Endodermal cell (in vitro differentiated cells): ENCODE measurements at regions not wholly inside any gene's neighbourhood (a gene's known extent, or its start where the extent isn't known, plus 50 kb on each side); places are given as distances from the start of the nearest gene placed in this dataset.

Experiments
- DNase-seq: peaks from one replicate; pipeline ENCODE4 v3.0.0-alpha.2; 2017
- H3K27ac ChIP-seq: 2 replicates; pipeline ENCODE4 v1.5.1; 2013; ENCODE audit warnings: mild to moderate bottlenecking, low read depth, low read length, moderate library complexity
- H3K27me3 ChIP-seq: 2 replicates; pipeline ENCODE4 v1.6.1; 2013; ENCODE audit warnings: mild to moderate bottlenecking, low read length, moderate library complexity; ENCODE audit not compliant: insufficient read depth, control insufficient read depth, poor library complexity, severe bottlenecking
- H3K36me3 ChIP-seq: 2 replicates; pipeline ENCODE4 v1.7.0; 2013; ENCODE audit warnings: mild to moderate bottlenecking, low read length, moderate library complexity; ENCODE audit not compliant: control insufficient read depth, insufficient read depth
- H3K4me1 ChIP-seq: one replicate; pipeline ENCODE4 v1.7.0; 2013; ENCODE audit warnings: low read length; ENCODE audit not compliant: control insufficient read depth, insufficient read depth
- H3K4me3 ChIP-seq: 2 replicates; pipeline ENCODE4 v1.5.1; 2013; ENCODE audit warnings: mild to moderate bottlenecking, low read length, moderate library complexity
- H3K9ac ChIP-seq: 2 replicates; pipeline ENCODE4 v1.6.1; 2013; ENCODE audit warnings: mild to moderate bottlenecking, low read length, moderate library complexity; ENCODE audit not compliant: poor library complexity, severe bottlenecking; ENCODE audit errors: extremely low read depth
- H3K9me3 ChIP-seq: 2 replicates; pipeline ENCODE4 v1.6.1; 2013; ENCODE audit warnings: mild to moderate bottlenecking, low read length, moderate library complexity; ENCODE audit not compliant: control insufficient read depth
- H3K27ac Mint-ChIP-seq: 2 replicates; pipeline ENCODE4 v1.8.0; 2020; ENCODE audit warnings: mixed read lengths
- H3K27me3 Mint-ChIP-seq: 2 replicates; pipeline ENCODE4 v1.8.0; 2021; ENCODE audit warnings: mild to moderate bottlenecking, mixed read lengths; ENCODE audit not compliant: insufficient read depth
- H3K36me3 Mint-ChIP-seq: 2 replicates; pipeline ENCODE4 v1.8.0; 2020; ENCODE audit warnings: low read depth, mixed read lengths
- H3K4me1 Mint-ChIP-seq: 2 replicates; pipeline ENCODE4 v1.8.0; 2020; ENCODE audit warnings: mixed read lengths
- H3K4me3 Mint-ChIP-seq: 2 replicates; pipeline ENCODE4 v1.8.0; 2020; ENCODE audit warnings: mild to moderate bottlenecking, moderate library complexity, mixed read lengths
- H3K9me3 Mint-ChIP-seq: 2 replicates; pipeline ENCODE4 v1.8.0; 2020; ENCODE audit warnings: mild to moderate bottlenecking, mixed read lengths
- WGBS, 2 experiments: methylation state at CpG; one replicate each; pipeline versions ENCODE4 v1.1.5 to v1.1.7; 2013; ENCODE audit warnings: missing lambda C conversion rate in 2 of 2, mixed read lengths in 1 of 2; ENCODE audit not compliant: insufficient coverage in 1 of 2, insufficient read length in 1 of 2; 5-methylcytosine and 5-hydroxymethylcytosine counted together
- TF ChIP-seq, protein P1 (sequence below): fragments of 200-600 bp; sonication (generic); conservative IDR thresholded peaks from 2 replicates; pipeline ENCODE4 v1.5.0; 2021; ENCODE audit warnings: antibody characterized with exemption, mild to moderate bottlenecking

DNA sequence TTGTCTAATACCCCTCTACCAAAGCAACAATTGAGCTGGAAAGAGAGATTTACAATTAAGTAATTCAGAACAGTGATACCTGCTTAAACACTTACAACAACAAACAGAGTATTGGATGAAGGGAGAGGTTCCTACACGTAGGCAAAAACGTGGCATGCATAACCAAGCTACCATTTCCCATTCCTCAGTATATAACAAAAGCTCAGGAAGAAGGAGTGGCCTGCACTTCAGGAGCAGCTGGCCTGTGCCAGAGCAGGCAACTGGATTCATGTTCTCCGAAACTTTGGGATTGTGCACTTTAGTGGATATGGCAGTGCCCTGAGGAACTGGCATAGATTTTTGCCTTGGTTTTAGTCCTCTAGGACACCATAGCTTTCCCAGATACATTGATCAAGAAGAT, 630.2 kb upstream of the PCDH9 start:
- Histone ChIP-seq H3K36me3 (no peaks in the 10 kb centered on the region), H3K4me1 (peaks cover 4% of the 10 kb centered on the region), H3K27me3 (no peaks in the 10 kb centered on the region), H3K9me3 (peaks cover 6% of the 10 kb centered on the region), H3K4me3 (no peak overlapping the region), H3K27ac (no peak overlapping the region), H3K9ac (no peak overlapping the region)
- 68 to 100% methylated on average over 1 to 3 of the region's 3 CpGs for WGBS, 2 experiments
- TF ChIP-seq, protein P1, sequence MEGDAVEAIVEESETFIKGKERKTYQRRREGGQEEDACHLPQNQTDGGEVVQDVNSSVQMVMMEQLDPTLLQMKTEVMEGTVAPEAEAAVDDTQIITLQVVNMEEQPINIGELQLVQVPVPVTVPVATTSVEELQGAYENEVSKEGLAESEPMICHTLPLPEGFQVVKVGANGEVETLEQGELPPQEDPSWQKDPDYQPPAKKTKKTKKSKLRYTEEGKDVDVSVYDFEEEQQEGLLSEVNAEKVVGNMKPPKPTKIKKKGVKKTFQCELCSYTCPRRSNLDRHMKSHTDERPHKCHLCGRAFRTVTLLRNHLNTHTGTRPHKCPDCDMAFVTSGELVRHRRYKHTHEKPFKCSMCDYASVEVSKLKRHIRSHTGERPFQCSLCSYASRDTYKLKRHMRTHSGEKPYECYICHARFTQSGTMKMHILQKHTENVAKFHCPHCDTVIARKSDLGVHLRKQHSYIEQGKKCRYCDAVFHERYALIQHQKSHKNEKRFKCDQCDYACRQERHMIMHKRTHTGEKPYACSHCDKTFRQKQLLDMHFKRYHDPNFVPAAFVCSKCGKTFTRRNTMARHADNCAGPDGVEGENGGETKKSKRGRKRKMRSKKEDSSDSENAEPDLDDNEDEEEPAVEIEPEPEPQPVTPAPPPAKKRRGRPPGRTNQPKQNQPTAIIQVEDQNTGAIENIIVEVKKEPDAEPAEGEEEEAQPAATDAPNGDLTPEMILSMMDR: no peak
- Mint-ChIP-seq H3K4me1 (peaks cover 9% of the 10 kb centered on the region), H3K27me3 (no peaks in the 10 kb centered on the region), H3K36me3 (no peaks in the 10 kb centered on the region), H3K27ac (no peak overlapping the region), H3K9me3 (no peaks in the 10 kb centered on the region), H3K4me3 (no peak overlapping the region)
- DNase-seq: no peak

DNA sequence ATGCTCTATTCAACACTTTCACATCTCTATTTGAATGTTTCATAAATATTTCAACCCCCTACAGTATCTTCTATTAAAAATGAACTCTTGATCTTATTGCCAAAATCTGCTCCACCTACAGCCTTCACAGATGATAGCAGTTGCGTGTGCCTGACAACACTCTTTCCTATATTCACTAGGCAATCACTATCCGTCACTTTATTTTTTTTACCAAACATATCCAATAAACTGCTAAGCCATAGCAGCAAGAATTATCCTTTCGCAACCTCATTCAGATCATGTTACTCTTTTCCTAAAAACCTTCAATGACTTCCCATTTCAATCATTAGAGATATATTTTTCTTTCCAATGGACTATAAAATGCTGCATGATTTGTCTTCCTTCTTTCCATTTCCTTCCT, 629.8 kb upstream of the PCDH9 start:
- Histone ChIP-seq H3K27me3 (no peaks in the 10 kb centered on the region), H3K9ac (no peak overlapping the region), H3K36me3 (no peaks in the 10 kb centered on the region), H3K4me1 (peaks cover 4% of the 10 kb centered on the region), H3K4me3 (no peak overlapping the region), H3K9me3 (peaks cover 6% of the 10 kb centered on the region), H3K27ac (no peak overlapping the region)
- no peaks in the 10 kb centered on the region for H3K27me3 Mint-ChIP-seq
- 96 to 100% methylated on average over 3 of the region's 3 CpGs for WGBS, 2 experiments
- peaks cover 13% of the 10 kb centered on the region for H3K4me1 Mint-ChIP-seq
- no peak overlapping the region for H3K4me3 Mint-ChIP-seq
- TF ChIP-seq, protein P1: no peak
- H3K27ac Mint-ChIP-seq: no peak overlapping the region
- no peak for DNase-seq
- no peaks in the 10 kb centered on the region for H3K36me3 Mint-ChIP-seq
- H3K9me3 Mint-ChIP-seq: no peaks in the 10 kb centered on the region

DNA sequence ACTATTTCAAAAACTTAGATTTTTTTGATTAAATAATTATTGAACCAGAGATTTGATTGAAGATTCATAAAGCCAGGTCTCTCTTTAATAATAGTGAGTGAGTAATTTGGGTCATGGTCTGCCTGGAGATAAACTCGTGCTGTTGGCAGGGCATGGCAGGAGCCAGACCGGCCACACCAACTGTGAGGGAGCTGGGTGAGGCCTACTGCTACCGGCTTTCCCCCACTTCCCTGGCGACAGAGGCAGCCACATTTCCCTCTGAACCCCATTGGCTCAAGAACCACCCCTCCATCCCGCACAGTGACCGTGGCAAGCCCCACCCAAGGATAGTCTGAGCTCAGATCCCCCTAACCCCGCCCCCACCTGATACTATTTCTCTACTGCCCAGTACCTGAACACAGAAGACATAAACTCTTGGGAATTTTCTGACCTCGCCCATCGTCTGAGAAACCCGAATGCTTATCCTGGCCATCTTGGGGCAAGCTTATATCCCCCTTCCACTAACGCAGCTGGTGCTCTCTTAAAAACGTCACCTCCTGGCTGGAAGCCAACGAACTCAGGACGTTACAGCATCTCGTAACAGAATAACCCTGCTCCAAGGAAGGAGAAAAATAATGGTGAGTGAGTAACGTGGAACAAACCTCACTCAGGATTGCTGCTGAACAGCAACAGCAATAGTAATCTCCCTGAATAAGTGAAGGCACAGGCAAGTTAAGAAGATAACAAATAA, 627.6 kb upstream of the PCDH9 start:
- 91 to 100% methylated on average over 5 to 16 of the region's 16 CpGs for WGBS, 2 experiments
- H3K4me1 ChIP-seq: peaks cover 4% of the 10 kb centered on the region
- Mint-ChIP-seq H3K9me3 (no peaks in the 10 kb centered on the region), H3K36me3 (no peaks in the 10 kb centered on the region), H3K27ac (no peak overlapping the region), H3K4me3 (no peak overlapping the region), H3K27me3 (no peaks in the 10 kb centered on the region), H3K4me1 (peaks cover 16% of the 10 kb centered on the region)
- H3K27me3 ChIP-seq: no peaks in the 10 kb centered on the region
- no peaks in the 10 kb centered on the region for H3K36me3 ChIP-seq
- no peak overlapping the region for H3K9ac ChIP-seq
- no peak overlapping the region for H3K27ac ChIP-seq
- DNase-seq: no peak
- peaks cover 2% of the 10 kb centered on the region for H3K9me3 ChIP-seq
- TF ChIP-seq, protein P1: no peak
- H3K4me3 ChIP-seq: no peak overlapping the region
